ENCODE measurements at regions not wholly inside any gene's neighbourhood (a gene's known extent, or its start where the extent isn't known, plus 50 kb on each side); places are given as distances from the start of the nearest gene placed in this dataset.

GRCh38 chr4:173717581-173717980 lies 187.6 kb upstream of the HAND2 start:
- no peak for TF ChIP-seq ZFP3 (CRISPR knock-in tag; IDR thresholded peaks at IDR 0.05)
- TF ChIP-seq OSR1 (CRISPR knock-in tag; IDR thresholded peaks at IDR 0.05) = no peak
- no peak for TF ChIP-seq ARNTL (CRISPR knock-in tag; IDR thresholded peaks at IDR 0.05; ENCODE audit: borderline replicate concordance, low read depth)
- TF ChIP-seq TSHZ2 (CRISPR knock-in tag; IDR thresholded peaks at IDR 0.05) = no peak
- TF ChIP-seq ZNF70 (CRISPR knock-in tag; IDR thresholded peaks at IDR 0.05) = no peak
- no peak for TF ChIP-seq CREB5 (CRISPR knock-in tag; IDR thresholded peaks at IDR 0.05; ENCODE audit: low read depth)
- TF ChIP-seq CSRNP3 (CRISPR knock-in tag; IDR thresholded peaks at IDR 0.05) = no peak
- no peak for TF ChIP-seq PPARA (CRISPR knock-in tag; IDR thresholded peaks at IDR 0.05; ENCODE audit: borderline replicate concordance)
- no peak for TF ChIP-seq RARB (CRISPR knock-in tag; IDR thresholded peaks at IDR 0.05)

Measured in SK-N-SH treated with all-trans-retinoic acid at 6 μM for 48 hours (cell line).